H1 (cell line): ENCODE measurements at regions not wholly inside any gene's neighbourhood (a gene's known extent, or its start where the extent isn't known, plus 50 kb on each side); places are given as distances from the start of the nearest gene placed in this dataset.

Experiments used
- BACH1 ChIP-seq: IDR thresholded peaks from 2 replicates; pipeline ENCODE4 v1.6.1; 2012; ENCODE audit warnings: low read length, improper control_type of control experiment
- MAX ChIP-seq: IDR thresholded peaks from 2 replicates; pipeline ENCODE4 v1.6.1; 2012; ENCODE audit warnings: inconsistent platforms
- PHF8 ChIP-seq: fragments of 200-600 bp; sonication (generic); conservative IDR thresholded peaks from 2 replicates; pipeline ENCODE4 v1.7.1; 2012; ENCODE audit warnings: low read depth, mild to moderate bottlenecking, inconsistent platforms, low read length, moderate library complexity
- POLR2A ChIP-seq, 2 experiments: IDR thresholded peaks; 1 replicate in 1 of 2; 2 replicates in 1 of 2; pipeline ENCODE4 v1.6.1; 2011; ENCODE audit warnings: low read depth in 2 of 2, low read length in 2 of 2, mild to moderate bottlenecking in 2 of 2; ENCODE audit errors: control extremely low read depth in 1 of 2
- SIRT6 ChIP-seq: IDR thresholded peaks from one replicate; pipeline ENCODE4 v1.7.1; 2012; ENCODE audit warnings: low read length, inconsistent platforms

GRCh38 chrX:40303256-40304077, 205.7 kb upstream of the BCOR start (continued):
- no peak for TF ChIP-seq SIRT6
- no peak for TF ChIP-seq POLR2A (IDR thresholded peaks at IDR 0.05; ENCODE audit: control extremely low read depth in 1 of 2, low read depth in 2 of 2, low read length in 2 of 2)
- TF ChIP-seq BACH1, result no peak
- TF ChIP-seq MAX, result no peak
- no peak for TF ChIP-seq PHF8
